ENCODE measurements at regions not wholly inside any gene's neighbourhood (a gene's known extent, or its start where the extent isn't known, plus 50 kb on each side); places are given as distances from the start of the nearest gene placed in this dataset.

GRCh38 chrX:52271206-52271605 is 86.5 kb downstream of the MAGED4 start:
- no peak for FAIRE-seq
- TF ChIP-seq EZH2 (IDR thresholded peaks at IDR 0.05; ENCODE audit: low read length) (no peak), CTCF (optimal IDR thresholded peaks at IDR 0.05 in 1 of 3, IDR thresholded peaks at IDR 0.05 in 1 of 3, conservative IDR thresholded peaks at IDR 0.05 in 1 of 3; ENCODE audit: extremely low read depth in 1 of 3, insufficient read depth in 2 of 3, low read length in 3 of 3) (peak; percentile 13 to 24 (median 16))
- no peaks in the 10 kb centered on the region for H3K9me1 ChIP-seq (ENCODE audit: control insufficient read depth, extremely low read depth, insufficient read depth, low read length)
- H2AFZ ChIP-seq (ENCODE audit: control insufficient read depth, low read length), result no peak overlapping the region
- no peak overlapping the region for H3K9ac ChIP-seq (ENCODE audit: control insufficient read depth, extremely low read depth, insufficient read depth, low read length)
- H3K79me2 ChIP-seq (ENCODE audit: control insufficient read depth, insufficient read depth, low read length), result no peaks in the 10 kb centered on the region
- no peak overlapping the region for H3K4me3 ChIP-seq (ENCODE audit: control insufficient read depth in 2 of 3, extremely low read depth in 1 of 3, insufficient read depth in 2 of 3, low read depth in 1 of 3, low read length in 3 of 3)
- H3K36me3 ChIP-seq (ENCODE audit: control insufficient read depth in 2 of 2, extremely low read depth in 1 of 2, insufficient read depth in 2 of 2, low read length in 2 of 2), result no peaks in the 10 kb centered on the region
- H3K27ac ChIP-seq (ENCODE audit: control insufficient read depth, insufficient read depth, low read length), result no peak overlapping the region
- DNase-seq (ENCODE audit: low read depth, low spot score), result no peak
- dilution Hi-C loops (cut with MboI; ENCODE audit: extremely low pct_ligation_motif_present, low sequenced_read_pairs), result no loop called here
- no peaks in the 10 kb centered on the region for H3K4me1 ChIP-seq (ENCODE audit: control insufficient read depth, extremely low read depth, insufficient read depth, low read length)
- no peaks in the 10 kb centered on the region for H3K9me3 ChIP-seq (ENCODE audit: control insufficient read depth, low read depth, low read length)
- H3K27me3 ChIP-seq (ENCODE audit: control insufficient read depth, extremely low read depth, insufficient read depth, low read length), result no peaks in the 10 kb centered on the region
- no peak overlapping the region for H3K4me2 ChIP-seq (ENCODE audit: control insufficient read depth, extremely low read depth, insufficient read depth, low read depth, low read length)
- no peaks in the 10 kb centered on the region for H4K20me1 ChIP-seq (ENCODE audit: control insufficient read depth, extremely low read depth, insufficient read depth, low read length)

GRCh38 chrX:52277666-52278065 is 91.2 kb upstream of the XAGE2 start:
- no peak for FAIRE-seq
- Histone ChIP-seq H3K27me3 (ENCODE audit: control insufficient read depth, extremely low read depth, insufficient read depth, low read length) (no peaks in the 10 kb centered on the region), H3K36me3 (ENCODE audit: control insufficient read depth in 2 of 2, extremely low read depth in 1 of 2, insufficient read depth in 2 of 2, low read length in 2 of 2) (no peaks in the 10 kb centered on the region), H2AFZ (ENCODE audit: control insufficient read depth, low read length) (no peak overlapping the region), H3K4me3 (ENCODE audit: control insufficient read depth in 2 of 3, extremely low read depth in 1 of 3, insufficient read depth in 2 of 3, low read depth in 1 of 3, low read length in 3 of 3) (no peak overlapping the region), H3K9ac (ENCODE audit: control insufficient read depth, extremely low read depth, insufficient read depth, low read length) (no peak overlapping the region), H3K79me2 (ENCODE audit: control insufficient read depth, insufficient read depth, low read length) (no peaks in the 10 kb centered on the region), H3K9me3 (ENCODE audit: control insufficient read depth, low read depth, low read length) (no peaks in the 10 kb centered on the region), H4K20me1 (ENCODE audit: control insufficient read depth, extremely low read depth, insufficient read depth, low read length) (no peaks in the 10 kb centered on the region), H3K9me1 (ENCODE audit: control insufficient read depth, extremely low read depth, insufficient read depth, low read length) (no peaks in the 10 kb centered on the region), H3K4me2 (ENCODE audit: control insufficient read depth, extremely low read depth, insufficient read depth, low read depth, low read length) (no peak overlapping the region), H3K27ac (ENCODE audit: control insufficient read depth, insufficient read depth, low read length) (no peak overlapping the region), H3K4me1 (ENCODE audit: control insufficient read depth, extremely low read depth, insufficient read depth, low read length) (no peaks in the 10 kb centered on the region)
- no peak for DNase-seq (ENCODE audit: low read depth, low spot score)
- TF ChIP-seq EZH2 (IDR thresholded peaks at IDR 0.05; ENCODE audit: low read length) (no peak), CTCF (optimal IDR thresholded peaks at IDR 0.05 in 1 of 3, IDR thresholded peaks at IDR 0.05 in 1 of 3, conservative IDR thresholded peaks at IDR 0.05 in 1 of 3; ENCODE audit: extremely low read depth in 1 of 3, insufficient read depth in 2 of 3, low read length in 3 of 3) (no peak)
- dilution Hi-C loops (cut with MboI; ENCODE audit: extremely low pct_ligation_motif_present, low sequenced_read_pairs), result no loop called here
